ENCODE measurements at regions not wholly inside any gene's neighbourhood (a gene's known extent, or its start where the extent isn't known, plus 50 kb on each side); places are given as distances from the start of the nearest gene placed in this dataset.

- H3K4me3 ChIP-seq (ENCODE audit: low read length): no peak overlapping the region
- no peak overlapping the region for H3K27ac ChIP-seq (ENCODE audit: low read depth, low read length)
- no peaks in the 10 kb centered on the region for H3K9me2 ChIP-seq (replicated peaks; ENCODE audit: control insufficient read depth, low read length)
- H3K9me3 ChIP-seq (ENCODE audit: control insufficient read depth, insufficient read depth, low read length): no peaks in the 10 kb centered on the region
- H4K20me1 ChIP-seq (ENCODE audit: control insufficient read depth, insufficient read depth, low read depth, low read length): no peaks in the 10 kb centered on the region
- H3K27me3 ChIP-seq (ENCODE audit: control insufficient read depth, low read length): no peaks in the 10 kb centered on the region
- no peaks in the 10 kb centered on the region for H3K4me1 ChIP-seq (ENCODE audit: control insufficient read depth, low read length)
- H3K79me2 ChIP-seq (ENCODE audit: control insufficient read depth, low read length): no peaks in the 10 kb centered on the region
- H3K36me3 ChIP-seq (ENCODE audit: control insufficient read depth, low read length): no peaks in the 10 kb centered on the region
- H3F3A ChIP-seq (ENCODE audit: control insufficient read depth, insufficient read depth): no peaks in the 10 kb centered on the region
- TF ChIP-seq CTCF (IDR thresholded peaks at IDR 0.05; ENCODE audit: low read depth, low read length, poor library complexity, severe bottlenecking): no peak
- no peak for TF ChIP-seq EZH2phosphoT487 (IDR thresholded peaks at IDR 0.05; ENCODE audit: borderline replicate concordance, low read length)
- H3K4me2 ChIP-seq (ENCODE audit: low read length): no peak overlapping the region
These were observed 591.9 kb upstream of the MGMT start for GRCh38 chr10:128875030-128875744.

GRCh38 chr10:128875956-128876736 lies 590.9 kb upstream of the MGMT start:
- Histone ChIP-seq H3K4me2 (ENCODE audit: low read length) (no peak overlapping the region), H3K36me3 (ENCODE audit: control insufficient read depth, low read length) (no peaks in the 10 kb centered on the region), H3K4me3 (ENCODE audit: low read length) (no peak overlapping the region), H3K27ac (ENCODE audit: low read depth, low read length) (no peak overlapping the region), H3K79me2 (ENCODE audit: control insufficient read depth, low read length) (no peaks in the 10 kb centered on the region), H3K9me2 (replicated peaks; ENCODE audit: control insufficient read depth, low read length) (no peaks in the 10 kb centered on the region), H4K20me1 (ENCODE audit: control insufficient read depth, insufficient read depth, low read depth, low read length) (no peaks in the 10 kb centered on the region), H3K9me3 (ENCODE audit: control insufficient read depth, insufficient read depth, low read length) (no peaks in the 10 kb centered on the region), H3K4me1 (ENCODE audit: control insufficient read depth, low read length) (no peaks in the 10 kb centered on the region), H3F3A (ENCODE audit: control insufficient read depth, insufficient read depth) (no peaks in the 10 kb centered on the region), H3K27me3 (ENCODE audit: control insufficient read depth, low read length) (no peaks in the 10 kb centered on the region)
- TF ChIP-seq CTCF (IDR thresholded peaks at IDR 0.05; ENCODE audit: low read depth, low read length, poor library complexity, severe bottlenecking) (no peak), EZH2phosphoT487 (IDR thresholded peaks at IDR 0.05; ENCODE audit: borderline replicate concordance, low read length) (no peak)

- Histone ChIP-seq H3K79me2 (ENCODE audit: control insufficient read depth, low read length) (no peaks in the 10 kb centered on the region), H3K9me3 (ENCODE audit: control insufficient read depth, insufficient read depth, low read length) (no peaks in the 10 kb centered on the region), H3K27ac (ENCODE audit: low read depth, low read length) (no peak overlapping the region), H3K36me3 (ENCODE audit: control insufficient read depth, low read length) (no peaks in the 10 kb centered on the region), H3K4me3 (ENCODE audit: low read length) (no peak overlapping the region), H3K4me2 (ENCODE audit: low read length) (no peak overlapping the region), H3F3A (ENCODE audit: control insufficient read depth, insufficient read depth) (no peaks in the 10 kb centered on the region), H3K27me3 (ENCODE audit: control insufficient read depth, low read length) (no peaks in the 10 kb centered on the region), H3K9me2 (replicated peaks; ENCODE audit: control insufficient read depth, low read length) (no peaks in the 10 kb centered on the region), H3K4me1 (ENCODE audit: control insufficient read depth, low read length) (no peaks in the 10 kb centered on the region), H4K20me1 (ENCODE audit: control insufficient read depth, insufficient read depth, low read depth, low read length) (no peaks in the 10 kb centered on the region)
- TF ChIP-seq EZH2phosphoT487 (IDR thresholded peaks at IDR 0.05; ENCODE audit: borderline replicate concordance, low read length) (no peak), CTCF (IDR thresholded peaks at IDR 0.05; ENCODE audit: low read depth, low read length, poor library complexity, severe bottlenecking) (no peak)
These were observed 589.9 kb upstream of the MGMT start for GRCh38 chr10:128877141-128877540.

Data from DOHH2 (cell line).